SKM-1 treated with dmso at 0.1 percent for 144 hours (cell line): ENCODE measurements at regions not wholly inside any gene's neighbourhood (a gene's known extent, or its start where the extent isn't known, plus 50 kb on each side); places are given as distances from the start of the nearest gene placed in this dataset.
"Not testable (repeated sequence)": the region's sequence is repeated elsewhere in the genome, so short reads cannot be mapped to it uniquely, and the experiment has no call there.

Source experiments
- DNase-seq: peaks from one replicate; lab custom pipeline; 2025; ENCODE audit not compliant: unreplicated experiment; lab: John Stamatoyannopoulos, UW

DNA sequence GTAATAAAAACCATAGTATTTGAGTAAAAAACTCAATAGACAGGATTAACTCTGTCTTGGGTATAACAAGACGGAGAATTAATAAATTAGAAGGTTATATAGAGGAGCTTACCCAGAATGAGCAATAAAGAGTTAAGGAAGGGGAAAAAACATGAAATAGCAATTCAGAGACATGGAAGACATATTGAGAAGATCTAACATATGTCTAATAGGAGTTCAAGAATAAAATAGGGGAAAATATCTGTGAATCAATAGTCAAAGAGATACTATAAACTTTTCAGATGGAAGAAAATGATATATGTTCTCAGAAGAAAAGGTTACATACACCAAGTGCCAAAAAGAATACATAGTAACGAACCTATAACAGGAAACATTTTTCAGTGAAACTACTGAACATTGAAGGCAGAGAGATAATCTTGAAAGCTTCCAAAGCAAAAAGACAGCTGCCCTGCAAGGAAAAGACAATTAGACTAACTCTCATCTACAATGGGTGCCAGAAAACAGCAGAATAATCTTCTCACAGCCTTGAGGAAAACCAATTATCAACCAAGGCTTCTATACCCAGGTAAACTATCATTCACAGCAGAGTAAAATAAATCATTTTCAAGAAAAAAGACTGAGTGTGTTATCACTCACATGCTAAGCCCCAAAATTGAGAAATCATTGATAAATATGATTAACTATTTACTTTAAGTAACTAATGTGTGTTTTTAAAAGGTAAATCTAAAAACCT is 106.0 kb downstream of the ENC1 start:
- no peak for DNase-seq

GRCh38 chr5:74530326-74531050 is 110.0 kb downstream of the ENC1 start:
- no peak for DNase-seq

DNA sequence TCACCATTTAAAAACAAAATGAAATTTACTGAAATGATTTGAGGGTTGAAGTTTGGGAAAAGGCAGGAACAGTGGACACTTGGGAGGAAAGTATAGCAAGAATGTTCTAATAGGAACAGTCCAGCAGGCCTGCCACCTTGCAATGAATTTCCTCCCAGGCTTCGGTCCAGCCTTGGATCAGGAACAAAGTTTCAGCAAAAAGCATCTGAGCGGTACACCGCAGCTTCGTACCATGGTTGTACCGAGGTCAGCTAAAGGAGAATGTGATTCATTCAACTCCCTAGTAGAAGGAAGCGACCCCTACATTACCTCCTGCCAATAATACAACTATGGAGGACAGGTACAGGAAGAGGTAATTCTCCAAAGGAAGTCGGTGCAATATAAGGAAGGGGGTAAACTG is 111.4 kb downstream of the ENC1 start:
- no peak for DNase-seq

DNA sequence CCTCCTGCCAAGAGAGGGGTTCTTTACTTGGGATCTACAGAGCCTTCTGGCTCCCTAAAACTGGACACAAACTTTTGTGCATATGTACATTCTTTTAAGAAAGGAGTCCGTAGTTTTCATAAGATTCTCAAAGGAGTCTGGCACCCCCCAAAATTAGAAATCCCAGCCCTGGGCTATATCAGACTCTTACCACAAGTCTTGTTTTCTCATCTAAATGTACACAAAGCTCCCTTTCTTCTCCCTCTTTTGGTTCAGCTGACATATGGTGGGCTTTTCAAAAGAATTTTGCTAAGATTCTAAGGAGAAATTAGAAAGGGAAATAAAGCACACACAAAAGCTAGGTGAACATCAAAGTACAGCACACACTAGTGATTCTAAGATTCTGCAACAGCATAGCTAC is 114.4 kb downstream of the ENC1 start:
- DNase-seq: no peak

- DNase-seq: not testable (repeated sequence)
Measured at GRCh38 chr5:74524767-74525166, 115.8 kb downstream of the ENC1 start.

- not testable (repeated sequence) for DNase-seq
Measured at GRCh38 chr5:74523698-74524097, 116.8 kb downstream of the ENC1 start.

GRCh38 chr5:74522838-74523237 is 117.7 kb downstream of the ENC1 start:
- DNase-seq: not testable (repeated sequence)

DNA sequence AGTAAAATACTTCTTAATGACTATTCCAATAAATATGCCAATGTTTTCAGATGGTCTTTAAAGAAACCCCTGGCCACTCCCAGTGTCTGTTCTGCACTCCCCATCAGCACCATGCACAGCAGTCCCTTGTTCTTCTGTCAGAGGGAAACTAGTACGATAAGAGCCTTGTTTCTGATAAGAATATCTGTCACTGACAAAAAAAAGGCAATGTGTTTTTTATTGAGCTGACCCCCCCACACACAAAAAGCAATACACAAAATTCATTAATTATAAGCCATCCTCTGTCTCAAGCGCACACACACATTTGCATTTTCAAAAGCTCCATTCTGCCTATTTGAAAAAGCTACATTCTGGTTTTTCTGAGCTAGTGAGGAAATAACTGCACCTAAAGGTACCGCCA is 119.1 kb downstream of the ENC1 start:
- no peak for DNase-seq

DNA sequence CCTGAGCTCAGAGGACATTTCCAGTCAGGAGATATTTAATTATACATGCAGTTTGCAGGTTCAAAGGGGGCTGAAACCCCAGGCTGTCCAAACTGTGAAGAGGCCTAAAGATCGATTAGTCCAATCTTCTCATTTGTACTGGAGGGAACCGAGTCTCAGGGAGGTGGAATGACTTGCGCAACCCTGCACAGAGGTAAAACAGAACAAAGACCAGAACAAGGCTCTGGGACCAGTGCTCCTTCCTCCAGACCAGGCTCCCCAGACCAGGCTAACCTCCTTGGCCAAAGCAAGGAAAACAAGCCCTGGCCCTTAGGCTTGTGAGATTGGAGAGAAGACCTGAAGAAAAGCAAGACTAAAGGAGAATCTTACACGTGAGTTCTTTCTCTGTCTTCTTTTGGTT is 120.8 kb downstream of the ENC1 start:
- no peak for DNase-seq

DNA sequence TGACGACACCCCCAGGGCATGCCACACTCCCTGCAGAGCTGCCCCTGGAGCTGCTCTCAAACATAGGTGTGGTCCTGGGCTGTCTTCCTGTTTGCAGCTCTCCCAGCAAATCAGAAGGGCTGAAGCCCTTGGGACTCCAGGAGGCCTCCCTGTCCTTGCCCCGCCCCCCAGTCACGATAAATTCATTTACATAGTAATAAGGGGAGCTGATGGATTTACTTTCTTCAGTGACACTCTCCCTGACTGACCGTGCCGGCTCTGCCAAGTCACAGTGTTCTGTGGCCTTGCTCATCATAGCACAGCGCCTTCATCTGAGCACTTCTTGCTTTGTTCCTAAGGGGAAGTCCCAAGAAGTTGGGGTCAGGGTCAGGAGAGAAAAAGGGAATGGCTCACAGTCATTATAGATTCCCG is 121.4 kb downstream of the ENC1 start:
- DNase-seq: no peak

DNA sequence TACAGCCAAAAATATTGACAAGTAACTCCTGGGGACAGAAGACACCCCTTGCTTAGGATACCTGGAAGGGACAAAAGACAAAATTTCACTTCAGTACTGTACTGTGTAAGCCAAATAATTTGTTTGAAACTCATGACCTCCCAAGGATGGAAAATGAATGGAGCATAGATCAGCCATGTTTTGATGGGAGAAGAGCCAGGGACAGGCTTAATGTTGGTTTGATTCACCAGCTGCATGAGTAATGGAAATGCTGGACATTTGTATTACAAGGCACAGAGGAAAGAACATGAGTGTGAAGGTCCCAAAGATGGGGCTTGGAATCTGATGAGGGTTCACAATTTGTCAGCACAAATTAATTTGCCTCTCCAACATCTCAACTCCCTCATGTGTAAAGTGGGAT is 122.8 kb downstream of the ENC1 start:
- DNase-seq: no peak

GRCh38 chr5:74516211-74516636 is 124.3 kb downstream of the ENC1 start:
- DNase-seq: no peak

- no peak for DNase-seq
Measured at GRCh38 chr5:74514888-74515551, 125.5 kb downstream of the ENC1 start.

- DNase-seq: not testable (repeated sequence)
Measured at GRCh38 chr5:74511770-74512169, 128.8 kb downstream of the ENC1 start.

GRCh38 chr5:74510476-74511075 is 130.0 kb downstream of the ENC1 start:
- DNase-seq: no peak

DNA sequence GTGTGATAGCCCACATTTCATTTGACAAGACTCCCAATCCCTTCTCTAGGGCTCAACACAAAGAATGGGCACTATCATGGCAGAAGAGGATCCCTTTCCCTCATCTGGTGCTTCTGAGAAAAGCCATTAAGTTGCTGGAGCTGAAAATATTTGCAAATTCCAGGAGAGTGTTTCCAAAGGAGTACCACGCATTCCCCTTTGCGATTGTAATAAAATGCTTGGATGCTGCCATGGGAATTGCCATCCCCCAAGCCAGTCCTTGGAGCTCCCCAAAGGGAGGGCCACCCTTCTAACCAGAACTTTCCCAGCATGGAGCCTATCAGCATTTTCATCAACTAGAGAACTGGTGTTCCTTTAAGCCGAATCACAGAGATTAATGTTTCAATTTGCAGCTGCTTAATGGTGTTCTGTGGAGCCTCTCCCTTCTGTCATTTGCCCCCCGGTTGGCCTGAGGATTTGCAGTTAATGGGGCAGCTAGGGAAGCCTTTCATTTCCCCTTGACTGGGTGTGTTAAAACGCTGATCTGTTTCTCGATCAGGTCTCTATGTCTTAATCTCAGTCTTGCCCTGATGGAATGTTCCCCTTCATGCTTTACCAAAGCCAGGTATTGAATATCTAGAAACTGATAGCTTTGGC is 133.0 kb downstream of the ENC1 start:
- DNase-seq: no peak

- DNase-seq: no peak
Measured at GRCh38 chr5:74506119-74506518, 134.4 kb downstream of the ENC1 start.

DNA sequence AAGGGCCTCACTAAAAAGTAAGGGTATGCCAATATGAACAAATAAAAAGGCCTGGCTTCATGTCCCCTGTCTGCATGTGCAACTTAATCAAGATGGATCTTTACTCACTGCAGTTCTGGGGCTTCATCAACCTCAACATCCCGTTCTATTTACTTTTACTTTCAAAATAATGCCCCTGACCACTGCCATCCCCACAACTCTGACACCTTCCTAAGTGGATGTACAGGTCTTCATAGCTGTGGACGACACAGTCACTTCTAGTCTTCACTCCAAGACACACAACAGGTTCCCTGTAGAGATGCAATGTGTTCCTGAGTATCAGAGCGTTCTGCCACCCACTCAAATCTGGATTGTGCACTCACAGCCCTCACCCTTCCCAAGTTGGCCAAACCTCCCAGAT is 136.1 kb downstream of the ENC1 start:
- no peak for DNase-seq

- no peak for DNase-seq
Measured at GRCh38 chr5:74502479-74502950, 138.0 kb downstream of the ENC1 start.

DNA sequence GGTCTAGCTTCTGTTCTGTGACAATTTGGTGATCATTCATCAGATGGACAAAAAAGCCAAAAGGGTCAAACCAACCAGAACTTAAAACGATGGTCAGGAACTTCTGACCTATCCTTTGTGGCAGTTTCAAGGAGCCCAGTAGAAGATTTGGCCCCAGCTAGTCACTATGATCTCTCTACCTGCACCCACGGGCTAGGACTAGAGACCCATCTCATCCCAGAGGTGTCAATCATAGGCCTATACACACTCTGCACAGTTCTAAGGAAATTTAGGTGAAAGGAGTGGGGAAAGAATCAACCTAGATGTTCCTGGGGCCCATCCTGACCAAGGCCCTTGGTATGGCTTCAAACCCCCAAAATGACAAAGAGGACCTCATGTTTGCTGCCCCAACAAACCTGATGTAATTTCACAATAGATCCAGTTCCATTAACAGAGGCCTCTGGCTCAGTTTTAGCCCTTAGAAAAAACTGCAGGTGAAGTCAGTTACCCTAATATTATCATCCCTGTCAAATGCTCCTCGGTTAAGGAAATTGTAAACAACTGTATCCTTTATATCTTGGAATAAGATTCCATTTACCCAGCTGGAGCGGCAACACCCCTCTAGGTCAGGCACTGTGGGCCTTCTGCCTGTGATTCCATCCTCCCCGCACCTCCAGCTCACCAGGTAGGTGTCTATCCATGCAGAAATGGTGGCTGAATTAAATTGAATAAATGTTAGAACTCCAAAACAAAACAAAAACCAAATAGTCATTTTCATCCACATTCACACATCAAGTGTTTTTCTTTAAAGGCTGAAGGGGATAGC is 138.7 kb downstream of the ENC1 start:
- no peak for DNase-seq
